ENCODE measurements at regions not wholly inside any gene's neighbourhood (a gene's known extent, or its start where the extent isn't known, plus 50 kb on each side); places are given as distances from the start of the nearest gene placed in this dataset.

GRCh38 chr2:235194351-235194750 lies 242.5 kb downstream of the SH3BP4 start:
- TF ChIP-seq CTCF (conservative IDR thresholded peaks at IDR 0.05 in 1 of 2, IDR thresholded peaks at IDR 0.05 in 1 of 2; ENCODE audit: extremely low read depth in 1 of 2, insufficient read depth in 1 of 2, low read depth in 1 of 2, low read length in 2 of 2) (no peak), EZH2 (IDR thresholded peaks at IDR 0.05; ENCODE audit: borderline replicate concordance, low read length) (no peak)
